ENCODE measurements at regions not wholly inside any gene's neighbourhood (a gene's known extent, or its start where the extent isn't known, plus 50 kb on each side); places are given as distances from the start of the nearest gene placed in this dataset.

GRCh38 chr16:74232806-74233465 is 63.7 kb upstream of the PSMD7 start:
- DNase-seq (ENCODE audit: low read depth in 2 of 2), result no peak

GRCh38 chr16:74230126-74230525 is 66.5 kb upstream of the PSMD7 start:
- DNase-seq (ENCODE audit: low read depth in 2 of 2), result no peak

GRCh38 chr16:74226338-74226954 is 70.2 kb upstream of the PSMD7 start:
- DNase-seq (ENCODE audit: low read depth in 2 of 2), result no peak

- DNase-seq (ENCODE audit: low read depth in 2 of 2), result no peak
Observed at GRCh38 chr16:74224828-74225612, 71.6 kb upstream of the PSMD7 start.

GRCh38 chr16:74221828-74222227 is 74.8 kb upstream of the PSMD7 start:
- DNase-seq (ENCODE audit: low read depth in 2 of 2), result no peak

GRCh38 chr16:74219706-74220105 is 76.9 kb upstream of the PSMD7 start:
- DNase-seq (ENCODE audit: low read depth in 2 of 2), result no peak

- no peak for DNase-seq (ENCODE audit: low read depth in 2 of 2)
Observed at GRCh38 chr16:74218871-74219270, 77.7 kb upstream of the PSMD7 start.

GRCh38 chr16:74216319-74216718 is 80.3 kb upstream of the PSMD7 start:
- no peak for DNase-seq (ENCODE audit: low read depth in 2 of 2)

- DNase-seq (ENCODE audit: low read depth in 2 of 2), result no peak
Observed at GRCh38 chr16:74215249-74215648, 81.4 kb upstream of the PSMD7 start.

GRCh38 chr16:74213372-74213771 is 83.2 kb upstream of the PSMD7 start:
- no peak for DNase-seq (ENCODE audit: low read depth in 2 of 2)

- no peak for DNase-seq (ENCODE audit: low read depth in 2 of 2)
Observed at GRCh38 chr16:74210245-74210644, 86.4 kb upstream of the PSMD7 start.

GRCh38 chr16:74202009-74202408 is 94.6 kb upstream of the PSMD7 start:
- DNase-seq (ENCODE audit: low read depth in 2 of 2), result no peak

GRCh38 chr16:74201576-74201975 is 95.0 kb upstream of the PSMD7 start:
- DNase-seq (ENCODE audit: low read depth in 2 of 2), result no peak

- DNase-seq (ENCODE audit: low read depth in 2 of 2), result no peak
Observed at GRCh38 chr16:74200921-74201320, 95.7 kb upstream of the PSMD7 start.

- DNase-seq (ENCODE audit: low read depth in 2 of 2), result no peak
Observed at GRCh38 chr16:74199842-74200124, 96.8 kb upstream of the PSMD7 start.

GRCh38 chr16:74199066-74199841 is 97.4 kb upstream of the PSMD7 start:
- DNase-seq (ENCODE audit: low read depth in 2 of 2), result no peak

GRCh38 chr16:74192281-74192797 is 104.3 kb upstream of the PSMD7 start:
- no peak for DNase-seq (ENCODE audit: low read depth in 2 of 2)

- no peak for DNase-seq (ENCODE audit: low read depth in 2 of 2)
Observed at GRCh38 chr16:74190292-74190691, 106.3 kb upstream of the PSMD7 start.

- no peak for DNase-seq (ENCODE audit: low read depth in 2 of 2)
Observed at GRCh38 chr16:74188856-74189255, 107.8 kb upstream of the PSMD7 start.

GRCh38 chr16:74186561-74186971 is 110.0 kb upstream of the PSMD7 start:
- no peak for DNase-seq (ENCODE audit: low read depth in 2 of 2)

- DNase-seq (ENCODE audit: low read depth in 2 of 2), result no peak
Observed at GRCh38 chr16:74184839-74185238, 111.8 kb upstream of the PSMD7 start.

Data from stimulated activated CD8-positive, alpha-beta memory T cell treated with anti-CD3 and anti-CD28 coated beads, Interleukin-15, amount 100 ng/mL, for 48 hours (primary cell).